NT2/D1 (cell line): ENCODE measurements at regions not wholly inside any gene's neighbourhood (a gene's known extent, or its start where the extent isn't known, plus 50 kb on each side); places are given as distances from the start of the nearest gene placed in this dataset.

ENCODE experiments used
- SUZ12 ChIP-seq: IDR thresholded peaks from 2 replicates; pipeline ENCODE4 v1.6.1; 2011; ENCODE audit not compliant: insufficient read length, insufficient read depth; ENCODE audit errors: extremely low read depth
- YY1 ChIP-seq: IDR thresholded peaks from 2 replicates; pipeline ENCODE4 v1.6.1; 2011; ENCODE audit not compliant: insufficient read length, insufficient read depth
- ZNF274 ChIP-seq: IDR thresholded peaks from 2 replicates; pipeline ENCODE4 v1.6.1; 2011; ENCODE audit warnings: mild to moderate bottlenecking, low read depth, low read length

DNA sequence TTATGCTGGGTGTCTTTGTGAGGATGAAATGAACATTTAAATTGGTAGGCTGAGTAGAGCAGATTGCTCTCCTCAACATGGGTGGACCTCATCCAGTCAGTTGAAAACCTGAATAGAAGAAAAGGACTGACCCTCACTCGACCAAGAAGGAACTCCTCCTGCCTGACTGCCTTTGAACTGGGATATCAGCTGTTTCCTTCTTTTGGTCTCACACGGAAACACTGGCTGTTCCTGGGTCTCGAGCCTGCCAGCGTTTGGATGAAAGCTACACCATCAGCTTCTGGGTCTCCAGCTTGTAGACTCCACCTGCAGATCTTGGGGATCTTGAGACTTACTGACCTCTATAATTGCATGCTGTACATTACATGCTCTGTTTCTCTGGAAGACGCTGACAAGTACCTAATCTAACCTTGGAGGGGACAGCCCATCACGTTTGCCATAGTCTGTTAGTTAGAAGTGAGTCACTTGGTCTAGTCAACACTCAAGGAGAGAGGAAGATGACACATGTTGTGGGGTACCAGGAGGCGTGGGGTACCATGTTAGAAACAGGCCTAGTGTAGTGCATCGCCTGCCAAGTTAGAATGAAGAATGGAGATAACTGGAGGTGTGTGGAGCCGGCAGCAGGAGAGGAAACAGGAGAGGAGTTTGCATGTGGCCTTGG lies 267.0 kb downstream of the MREG start:
- TF ChIP-seq YY1 (no peak), ZNF274 (no peak), SUZ12 (no peak)
